ENCODE measurements at regions not wholly inside any gene's neighbourhood (a gene's known extent, or its start where the extent isn't known, plus 50 kb on each side); places are given as distances from the start of the nearest gene placed in this dataset.

- Histone ChIP-seq H3K4me1 (peaks cover 0 to 12% (median 3%) of the 10 kb centered on the region in 3 donors), H3K9me3 (no peaks in the 10 kb centered on the region), H3K36me3 (no peaks in the 10 kb centered on the region), H3K27ac (no peak overlapping the region), H3K4me3 (no peak overlapping the region), H3K27me3 (no peaks in the 10 kb centered on the region)
- ATAC-seq: no peak
- 90 to 92% methylated on average over 3 to 4 of the region's 4 CpGs for WGBS, 2 donors (ENCODE audit: low coverage in 1 of 2)
- no peak for TF ChIP-seq POLR2A (IDR thresholded peaks at IDR 0.05)
- TF ChIP-seq POLR2AphosphoS5 (IDR thresholded peaks at IDR 0.05): no peak
- TF ChIP-seq CTCF (IDR thresholded peaks at IDR 0.05): no peak
- TF ChIP-seq EP300 (IDR thresholded peaks at IDR 0.05): no peak
Observed at GRCh38 chr11:122337704-122338103, 221.7 kb upstream of the BLID start.

- H3K27ac ChIP-seq: no peak overlapping the region
- no peaks in the 10 kb centered on the region for H3K36me3 ChIP-seq
- H3K9me3 ChIP-seq: no peaks in the 10 kb centered on the region
- no peak for ATAC-seq
- H3K4me1 ChIP-seq: peaks cover 0 to 12% (median 3%) of the 10 kb centered on the region in 3 donors
- TF ChIP-seq POLR2AphosphoS5 (IDR thresholded peaks at IDR 0.05): no peak
- TF ChIP-seq EP300 (IDR thresholded peaks at IDR 0.05): no peak
- TF ChIP-seq CTCF (IDR thresholded peaks at IDR 0.05): no peak
- TF ChIP-seq POLR2A (IDR thresholded peaks at IDR 0.05): no peak
- WGBS, 2 donors (ENCODE audit: low coverage in 1 of 2): 68 to 100% methylated on average over 4 to 5 of the region's 5 CpGs
- H3K4me3 ChIP-seq: no peak overlapping the region
- H3K27me3 ChIP-seq: no peaks in the 10 kb centered on the region
Observed at GRCh38 chr11:122337241-122337640, 221.2 kb upstream of the BLID start.

- H3K27ac ChIP-seq: no peak overlapping the region
- H3K4me1 ChIP-seq: peaks cover 0 to 11% (median 3%) of the 10 kb centered on the region in 3 donors
- no peak for TF ChIP-seq POLR2A (IDR thresholded peaks at IDR 0.05)
- TF ChIP-seq EP300 (IDR thresholded peaks at IDR 0.05): no peak
- TF ChIP-seq CTCF (IDR thresholded peaks at IDR 0.05): no peak
- TF ChIP-seq POLR2AphosphoS5 (IDR thresholded peaks at IDR 0.05): no peak
- no peak for ATAC-seq
- no peaks in the 10 kb centered on the region for H3K27me3 ChIP-seq
- WGBS, 2 donors (ENCODE audit: low coverage in 1 of 2): 83 to 87% methylated on average over 5 of the region's 5 CpGs
- no peaks in the 10 kb centered on the region for H3K9me3 ChIP-seq
- no peak overlapping the region for H3K4me3 ChIP-seq
- H3K36me3 ChIP-seq: no peaks in the 10 kb centered on the region
Observed at GRCh38 chr11:122336706-122337105, 220.7 kb upstream of the BLID start.

GRCh38 chr11:122334546-122335339, 218.7 kb upstream of the BLID start:
- TF ChIP-seq EP300 (IDR thresholded peaks at IDR 0.05) (no peak), POLR2A (IDR thresholded peaks at IDR 0.05) (no peak), CTCF (IDR thresholded peaks at IDR 0.05) (no peak)
- Histone ChIP-seq H3K27me3 (no peaks in the 10 kb centered on the region), H3K4me1 (no peaks in the 10 kb centered on the region), H3K9me3 (no peaks in the 10 kb centered on the region), H3K27ac (no peak overlapping the region), H3K4me3 (no peak overlapping the region), H3K36me3 (no peaks in the 10 kb centered on the region)
- ATAC-seq: no peak
- 62 to 66% methylated on average over 9 to 11 of the region's 11 CpGs for WGBS, 2 donors (ENCODE audit: low coverage in 1 of 2)

GRCh38 chr11:122333467-122333866, 217.5 kb upstream of the BLID start:
- H3K27ac ChIP-seq: no peak overlapping the region
- no peak for TF ChIP-seq POLR2AphosphoS5 (IDR thresholded peaks at IDR 0.05)
- ATAC-seq: no peak
- no peaks in the 10 kb centered on the region for H3K4me1 ChIP-seq
- H3K9me3 ChIP-seq: no peaks in the 10 kb centered on the region
- H3K27me3 ChIP-seq: no peaks in the 10 kb centered on the region
- no peaks in the 10 kb centered on the region for H3K36me3 ChIP-seq
- WGBS, 2 donors (ENCODE audit: low coverage in 1 of 2): 93 to 96% methylated on average over 4 of the region's 4 CpGs
- no peak overlapping the region for H3K4me3 ChIP-seq
